Ovary (tissue), 3 donors: ENCODE measurements at regions not wholly inside any gene's neighbourhood (a gene's known extent, or its start where the extent isn't known, plus 50 kb on each side); places are given as distances from the start of the nearest gene placed in this dataset.

ENCODE experiments used
- EP300 ChIP-seq: sonication (generic); formaldehyde crosslinking; IDR thresholded peaks from one replicate; pipeline ENCODE4 v1.6.1; 2017; ENCODE audit warnings: antibody characterized with exemption
- TF ChIP-seq, protein P1 (sequence below), 3 donors: fragments of 450-650 bp in 2 of 3; fragments of 200-600 bp in 1 of 3; IDR thresholded peaks; one replicate each; pipeline versions ENCODE4 v1.5.1 to v1.8.0; 2016 to 2022; ENCODE audit warnings: antibody characterized with exemption in 3 of 3, mild to moderate bottlenecking in 1 of 3
- donor health status: DM: no; HTN: no; CAD: no.

- no peak for TF ChIP-seq EP300
- TF ChIP-seq, protein P1, sequence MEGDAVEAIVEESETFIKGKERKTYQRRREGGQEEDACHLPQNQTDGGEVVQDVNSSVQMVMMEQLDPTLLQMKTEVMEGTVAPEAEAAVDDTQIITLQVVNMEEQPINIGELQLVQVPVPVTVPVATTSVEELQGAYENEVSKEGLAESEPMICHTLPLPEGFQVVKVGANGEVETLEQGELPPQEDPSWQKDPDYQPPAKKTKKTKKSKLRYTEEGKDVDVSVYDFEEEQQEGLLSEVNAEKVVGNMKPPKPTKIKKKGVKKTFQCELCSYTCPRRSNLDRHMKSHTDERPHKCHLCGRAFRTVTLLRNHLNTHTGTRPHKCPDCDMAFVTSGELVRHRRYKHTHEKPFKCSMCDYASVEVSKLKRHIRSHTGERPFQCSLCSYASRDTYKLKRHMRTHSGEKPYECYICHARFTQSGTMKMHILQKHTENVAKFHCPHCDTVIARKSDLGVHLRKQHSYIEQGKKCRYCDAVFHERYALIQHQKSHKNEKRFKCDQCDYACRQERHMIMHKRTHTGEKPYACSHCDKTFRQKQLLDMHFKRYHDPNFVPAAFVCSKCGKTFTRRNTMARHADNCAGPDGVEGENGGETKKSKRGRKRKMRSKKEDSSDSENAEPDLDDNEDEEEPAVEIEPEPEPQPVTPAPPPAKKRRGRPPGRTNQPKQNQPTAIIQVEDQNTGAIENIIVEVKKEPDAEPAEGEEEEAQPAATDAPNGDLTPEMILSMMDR (IDR thresholded peaks at IDR 0.05) = no peak
Measured at GRCh38 chr2:153287109-153287801, 191.3 kb downstream of the RPRM start.
